K562 (cell line): ENCODE measurements at regions not wholly inside any gene's neighbourhood (a gene's known extent, or its start where the extent isn't known, plus 50 kb on each side); places are given as distances from the start of the nearest gene placed in this dataset.

Experiments used
- ATAC-seq: fragments of 200-7000 bp; cut with Tn5 transposase; 3 replicates; pipeline ENCODE4 v1.9.1; 2020; ENCODE audit warnings: moderate library complexity
- BruUV-seq: library from RNA; stranded (reverse); fragments of 400-500 nt; replicated peaks from 2 replicates; lab custom pipeline; 2021; lab: Mats Ljungman, UMichigan
- CTCF ChIA-PET: fragments of 300-600 bp; formaldehyde crosslinking; extraction: SDS; loops from one replicate; lab custom pipeline; 2021; ENCODE audit warnings: low intra/inter-chr PET ratio; lab: Yijun Ruan, JAX
- POLR2A ChIA-PET: fragments of 300-600, 350-650 bp; sonication (Branson Sonifier 250); formaldehyde crosslinking; extraction: SDS; loops from one replicate; lab custom pipeline; 2021; ENCODE audit warnings: antibody characterized with exemption, inconsistent platforms; lab: Yijun Ruan, JAX
- DNase-seq, 4 experiments: peaks; one replicate each; pipeline versions ENCODE4 v3.0.0 to v3.0.0-alpha.2; 2011 to 2018; ENCODE audit warnings: low spot score in 3 of 4, mixed read lengths in 3 of 4; ENCODE audit errors: extremely low read depth in 1 of 4
- FAIRE-seq: peaks from 2 replicates; lab custom pipeline; 2011; peaks lifted over from hg19 to GRCh38; lab: Jason Lieb, UNC
- H2AFZ ChIP-seq: 2 replicates; pipeline ENCODE4 v1.6.0; 2011; ENCODE audit warnings: low read depth, low read length, control low read depth, inconsistent platforms
- H3K27ac ChIP-seq: fragments of 200-600 bp; 3 replicates; pipeline ENCODE4 v1.8.0; 2011; ENCODE audit warnings: low read depth, mild to moderate bottlenecking, control low read depth, inconsistent platforms, low read length, moderate library complexity, mixed read lengths; ENCODE audit errors: extremely low read depth
- H3K27me3 ChIP-seq, 2 experiments: fragments of 300-600 bp in 1 of 2; 2 replicates in 1 of 2; 3 replicates in 1 of 2; pipeline versions ENCODE4 v1.6.0 to v1.8.0; 2011; ENCODE audit warnings: inconsistent platforms in 2 of 2, low read length in 2 of 2, mild to moderate bottlenecking in 1 of 2, mixed read lengths in 1 of 2, moderate library complexity in 1 of 2; ENCODE audit not compliant: control insufficient read depth in 2 of 2, insufficient read depth in 2 of 2
- H3K36me3 ChIP-seq: fragments of 300-600 bp; 3 replicates; pipeline ENCODE4 v1.8.0; 2011; ENCODE audit warnings: mild to moderate bottlenecking, low read length, inconsistent platforms; ENCODE audit not compliant: control insufficient read depth, insufficient read depth
- H3K4me1 ChIP-seq, 2 experiments: fragments of 200-600 bp in 1 of 2; replicated peaks in 1 of 2; 2 replicates in 1 of 2; 3 replicates in 1 of 2; pipeline versions ENCODE4 v1.5.1 to v1.8.0; 2011; ENCODE audit warnings: inconsistent platforms in 2 of 2, low read length in 2 of 2, mild to moderate bottlenecking in 1 of 2, mixed read lengths in 1 of 2, moderate library complexity in 1 of 2; ENCODE audit not compliant: control insufficient read depth in 2 of 2, insufficient read depth in 2 of 2
- H3K4me2 ChIP-seq: 2 replicates; pipeline ENCODE4 v1.6.1; 2011; ENCODE audit warnings: low read length, control low read depth, inconsistent platforms, mixed read lengths; ENCODE audit not compliant: insufficient read depth
- H3K4me3 ChIP-seq: fragments of 200-600 bp; sonication (generic), shearing (Covaris generic); 2 replicates; pipeline ENCODE4 v1.5.1; 2016; ENCODE audit warnings: control low read depth, inconsistent platforms
- H3K79me2 ChIP-seq: fragments of 200-600 bp; 3 replicates; pipeline ENCODE4 v1.8.0; 2011; ENCODE audit warnings: low read length, inconsistent platforms; ENCODE audit not compliant: control insufficient read depth, insufficient read depth
- H3K9ac ChIP-seq, 2 experiments: 2 replicates each; pipeline versions ENCODE4 v1.6.0 to v1.6.1; 2011; ENCODE audit warnings: low read depth in 2 of 2, low read length in 2 of 2, control low read depth in 1 of 2, inconsistent platforms in 1 of 2, mild to moderate bottlenecking in 1 of 2, mixed read lengths in 1 of 2; ENCODE audit not compliant: insufficient read depth in 1 of 2
- H3K9me1 ChIP-seq: one replicate; pipeline ENCODE4 v1.6.0; 2011; ENCODE audit warnings: inconsistent platforms, mild to moderate bottlenecking, low read length, moderate library complexity; ENCODE audit not compliant: control insufficient read depth, insufficient read depth
- H3K9me3 ChIP-seq: replicated peaks from 2 replicates; pipeline ENCODE4 v1.5.1; 2011; ENCODE audit warnings: low read depth, low read length, inconsistent platforms; ENCODE audit not compliant: control insufficient read depth, insufficient read depth
- H4K20me1 ChIP-seq: replicated peaks from 2 replicates; pipeline ENCODE4 v1.6.1; 2011; ENCODE audit warnings: low read length, inconsistent platforms, mixed read lengths; ENCODE audit not compliant: control insufficient read depth, insufficient read depth
- ARID3A ChIP-seq: IDR thresholded peaks from 2 replicates; pipeline ENCODE4 v1.6.1; 2012; ENCODE audit warnings: low read depth, low read length, improper control_type of control experiment, borderline replicate concordance
- CREB1 ChIP-seq, 2 experiments: sonication (generic) in 1 of 2; formaldehyde crosslinking in 1 of 2; IDR thresholded peaks; 2 replicates each; pipeline versions ENCODE4 v1.6.1 to v1.8.0; 2012 to 2022; ENCODE audit warnings: inconsistent platforms in 1 of 2, mild to moderate bottlenecking in 1 of 2, missing genetic modification reagents in 1 of 2, moderate library complexity in 1 of 2
- DACH1 ChIP-seq: fragments of 450-650 bp; IDR thresholded peaks from 2 replicates; pipeline ENCODE4 v1.6.1; 2018; ENCODE audit not compliant: partially characterized antibody
- ELF1 ChIP-seq: fragments of 200-800 bp; sonication (Bioruptor generic); IDR thresholded peaks from 2 replicates; pipeline ENCODE4 v1.6.1; 2016; ENCODE audit warnings: missing genetic modification characterization, missing compliant biosample characterization
- ILF3 ChIP-seq: fragments of 450-650 bp; IDR thresholded peaks from 2 replicates; pipeline ENCODE4 v1.6.1; 2018; ENCODE audit warnings: antibody characterized with exemption, mild to moderate bottlenecking, moderate library complexity, borderline replicate concordance
- KDM5B ChIP-seq: fragments of 200-600 bp; sonication (generic); IDR thresholded peaks from 2 replicates; pipeline ENCODE4 v1.6.1; 2012; ENCODE audit warnings: low read depth, mild to moderate bottlenecking, moderate library complexity, low read length, control low read depth, inconsistent platforms; ENCODE audit not compliant: insufficient replicate concordance
- NFRKB ChIP-seq: fragments of 450-650 bp; IDR thresholded peaks from 2 replicates; pipeline ENCODE4 v1.6.1; 2016; ENCODE audit warnings: low read depth
- NKRF ChIP-seq: fragments of 450-650 bp; IDR thresholded peaks from 2 replicates; pipeline ENCODE4 v1.6.1; 2016; ENCODE audit warnings: borderline replicate concordance
- STAG1 ChIP-seq: sonication (generic); formaldehyde crosslinking; IDR thresholded peaks from 2 replicates; pipeline ENCODE4 v1.5.0; 2020; ENCODE audit warnings: missing genetic modification reagents, borderline replicate concordance
- THAP7 ChIP-seq: fragments of 250-450 bp; sonication (Bioruptor Pico); IDR thresholded peaks from 2 replicates; pipeline ENCODE4 v1.5.0; 2021
- ZC3H8 ChIP-seq: fragments of 450-650 bp; IDR thresholded peaks from 2 replicates; pipeline ENCODE4 v1.6.1; 2017
- ZNF143 ChIP-seq: sonication (generic); formaldehyde crosslinking; IDR thresholded peaks from 2 replicates; pipeline ENCODE4 v1.9.0; 2022; ENCODE audit warnings: mild to moderate bottlenecking, missing genetic modification reagents
- ZNF174 ChIP-seq: fragments of 250-450 bp; sonication (Bioruptor Pico); IDR thresholded peaks from 2 replicates; pipeline ENCODE4 v1.4.0; 2020; ENCODE audit warnings: mild to moderate bottlenecking
- ZNF253 ChIP-seq: fragments of 250-450 bp; sonication (Bioruptor Pico); conservative IDR thresholded peaks from 2 replicates; pipeline ENCODE4 v1.6.1; 2021; ENCODE audit warnings: mild to moderate bottlenecking
- WGBS: fragments of 100-300 bp; shearing (Covaris generic); methylation state at CpG from one replicate; pipeline ENCODE4 v1.1.6; 2016; ENCODE audit warnings: low coverage, mixed read lengths; ENCODE audit not compliant: insufficient coverage; ENCODE audit errors: missing lambda C conversion rate; 5-methylcytosine and 5-hydroxymethylcytosine counted together
- in situ Hi-C: fragments of 300-500 bp; cut with MboI; formaldehyde crosslinking; loops from 4 replicates; pipeline ENCODE4 v1.15.0; 2018; ENCODE audit warnings: inconsistent platforms, mixed read lengths
- intact Hi-C: fragments of 100-400 bp; cut with micrococcal nuclease; formaldehyde crosslinking; loops from 2 replicates; pipeline ENCODE4 v1.14.2; 2022
- TF ChIP-seq, protein P1 (sequence below): fragments of 250-450 bp; sonication (Bioruptor Pico); IDR thresholded peaks from 2 replicates; pipeline ENCODE4 v1.4.0; 2020; ENCODE audit warnings: mild to moderate bottlenecking, moderate library complexity, borderline replicate concordance

DNA sequence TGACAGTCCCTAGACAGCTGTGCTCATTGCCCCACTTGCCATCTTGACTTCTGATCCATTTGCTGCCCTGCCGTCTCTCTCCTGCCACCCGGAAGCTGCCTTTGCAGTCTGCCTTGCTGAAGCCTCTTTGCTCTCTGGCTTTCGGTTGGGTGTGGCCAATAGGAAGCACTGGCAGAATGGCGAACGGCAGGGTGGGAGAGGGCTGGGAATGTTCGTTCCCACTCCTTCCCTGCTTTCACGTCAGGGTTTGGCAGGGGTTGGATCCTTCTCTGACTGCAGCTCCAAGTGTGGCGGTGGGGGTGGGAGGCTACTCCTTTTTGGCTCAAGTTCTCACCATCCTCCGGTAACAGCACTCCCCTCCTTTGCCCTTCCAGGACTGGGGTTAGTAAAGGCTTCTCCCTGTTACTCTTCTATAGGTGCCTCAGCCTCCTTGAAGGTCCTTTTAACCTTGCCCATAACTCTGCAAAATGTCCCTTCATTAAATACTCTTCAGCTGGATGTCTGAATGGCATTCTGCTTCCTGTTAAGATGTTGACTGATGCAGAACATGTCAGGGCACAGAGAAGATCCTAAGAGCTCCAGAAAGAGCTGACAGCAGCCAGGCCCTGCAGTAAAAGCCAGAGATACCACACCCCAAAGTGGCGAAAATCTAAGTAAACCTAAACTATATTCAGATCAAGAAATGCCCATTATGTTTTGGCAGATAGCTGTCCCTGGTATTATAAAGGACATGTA, 299.7 kb downstream of the CDCA7 start:
- Histone ChIP-seq H3K4me3 (no peak overlapping the region), H3K4me1 (no peaks in the 10 kb centered on the region), H3K36me3 (no peaks in the 10 kb centered on the region), H3K27me3 (peaks cover 15% of the 10 kb centered on the region in 2 experiments; a peak in 2 of 5 replicates), H4K20me1 (no peaks in the 10 kb centered on the region), H2AFZ (no peak overlapping the region), H3K9ac (no peak overlapping the region), H3K27ac (no peak overlapping the region), H3K9me3 (no peaks in the 10 kb centered on the region), H3K4me2 (no peak overlapping the region), H3K9me1 (no peaks in the 10 kb centered on the region), H3K79me2 (no peaks in the 10 kb centered on the region)
- in situ Hi-C loops, result no loop called here
- WGBS, result 0% methylated on average over 10 of the region's 10 CpGs
- DNase-seq (no peak), FAIRE-seq (no peak), ATAC-seq (no peak)
- no TSS peak for BruUV-seq
- ChIA-PET CTCF (no interaction called here), POLR2A (no interaction called here)
- intact Hi-C loops, result no loop called here
- TF ChIP-seq ARID3A (no peak), ZC3H8 (no peak), ZNF143 (CRISPR knock-in tag) (no peak), NKRF (no peak), THAP7 (CRISPR knock-in tag) (no peak), ZNF253 (no peak), KDM5B (no peak), STAG1 (CRISPR knock-in tag) (no peak), ILF3 (no peak), DACH1 (no peak), ZNF174 (CRISPR knock-in tag) (no peak), CREB1 (IDR thresholded peaks at IDR 0.05) (no peak), CREB1 (CRISPR knock-in tag; IDR thresholded peaks at IDR 0.05) (no peak), NFRKB (no peak), ELF1 (no peak)
- TF ChIP-seq, protein P1, sequence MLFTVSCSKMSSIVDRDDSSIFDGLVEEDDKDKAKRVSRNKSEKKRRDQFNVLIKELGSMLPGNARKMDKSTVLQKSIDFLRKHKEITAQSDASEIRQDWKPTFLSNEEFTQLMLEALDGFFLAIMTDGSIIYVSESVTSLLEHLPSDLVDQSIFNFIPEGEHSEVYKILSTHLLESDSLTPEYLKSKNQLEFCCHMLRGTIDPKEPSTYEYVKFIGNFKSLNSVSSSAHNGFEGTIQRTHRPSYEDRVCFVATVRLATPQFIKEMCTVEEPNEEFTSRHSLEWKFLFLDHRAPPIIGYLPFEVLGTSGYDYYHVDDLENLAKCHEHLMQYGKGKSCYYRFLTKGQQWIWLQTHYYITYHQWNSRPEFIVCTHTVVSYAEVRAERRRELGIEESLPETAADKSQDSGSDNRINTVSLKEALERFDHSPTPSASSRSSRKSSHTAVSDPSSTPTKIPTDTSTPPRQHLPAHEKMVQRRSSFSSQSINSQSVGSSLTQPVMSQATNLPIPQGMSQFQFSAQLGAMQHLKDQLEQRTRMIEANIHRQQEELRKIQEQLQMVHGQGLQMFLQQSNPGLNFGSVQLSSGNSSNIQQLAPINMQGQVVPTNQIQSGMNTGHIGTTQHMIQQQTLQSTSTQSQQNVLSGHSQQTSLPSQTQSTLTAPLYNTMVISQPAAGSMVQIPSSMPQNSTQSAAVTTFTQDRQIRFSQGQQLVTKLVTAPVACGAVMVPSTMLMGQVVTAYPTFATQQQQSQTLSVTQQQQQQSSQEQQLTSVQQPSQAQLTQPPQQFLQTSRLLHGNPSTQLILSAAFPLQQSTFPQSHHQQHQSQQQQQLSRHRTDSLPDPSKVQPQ (CRISPR knock-in tag), result no peak
